Muscle layer of duodenum (tissue), 2 donors: ENCODE measurements at regions not wholly inside any gene's neighbourhood (a gene's known extent, or its start where the extent isn't known, plus 50 kb on each side); places are given as distances from the start of the nearest gene placed in this dataset.

ENCODE experiments used
- H3K27ac ChIP-seq: one replicate; pipeline ENCODE4 v1.7.0; 2013; ENCODE audit warnings: mild to moderate bottlenecking, low read length
- H3K27me3 ChIP-seq: one replicate; pipeline ENCODE4 v1.7.0; 2013; ENCODE audit warnings: low read depth, mild to moderate bottlenecking, control low read depth, low read length
- H3K36me3 ChIP-seq, 2 donors: one replicate each; pipeline ENCODE4 v1.7.0; 2013; ENCODE audit warnings: low read length in 2 of 2, control low read depth in 1 of 2, mild to moderate bottlenecking in 1 of 2; ENCODE audit not compliant: insufficient read depth in 2 of 2, control insufficient read depth in 1 of 2
- H3K4me1 ChIP-seq, 2 donors: one replicate each; pipeline ENCODE4 v1.7.0; 2013; ENCODE audit warnings: low read length in 2 of 2, mild to moderate bottlenecking in 2 of 2, control low read depth in 1 of 2, moderate library complexity in 1 of 2; ENCODE audit not compliant: insufficient read depth in 2 of 2, control insufficient read depth in 1 of 2
- H3K4me3 ChIP-seq, 2 donors: one replicate each; pipeline ENCODE4 v1.7.0; 2013; ENCODE audit warnings: low read length in 2 of 2, low read depth in 1 of 2, mild to moderate bottlenecking in 1 of 2
- H3K9me3 ChIP-seq, 2 donors: one replicate each; pipeline ENCODE4 v1.7.0; 2013; ENCODE audit warnings: low read length in 2 of 2, control low read depth in 1 of 2, mild to moderate bottlenecking in 1 of 2; ENCODE audit not compliant: control insufficient read depth in 1 of 2
- donor health status: healthy.

- Histone ChIP-seq H3K27ac (no peak overlapping the region), H3K27me3 (no peaks in the 10 kb centered on the region), H3K9me3 (no peaks in the 10 kb centered on the region), H3K4me3 (no peak overlapping the region), H3K36me3 (no peaks in the 10 kb centered on the region), H3K4me1 (no peaks in the 10 kb centered on the region)
These were observed 435.6 kb downstream of the FAT4 start for GRCh38 chr4:125750399-125750798.

- no peak overlapping the region for H3K27ac ChIP-seq
- no peaks in the 10 kb centered on the region for H3K4me1 ChIP-seq
- no peak overlapping the region for H3K4me3 ChIP-seq
- H3K36me3 ChIP-seq, result no peaks in the 10 kb centered on the region
- H3K27me3 ChIP-seq, result no peaks in the 10 kb centered on the region
- H3K9me3 ChIP-seq, result no peaks in the 10 kb centered on the region
These were observed 436.2 kb downstream of the FAT4 start for GRCh38 chr4:125750828-125751466.

- Histone ChIP-seq H3K4me1 (peaks cover 0 to 5% of the 10 kb centered on the region in 2 donors), H3K4me3 (no peak overlapping the region)
These were observed 443.7 kb downstream of the FAT4 start for GRCh38 chr4:125758438-125758837.

GRCh38 chr4:125760201-125760819 is 445.6 kb downstream of the FAT4 start:
- Histone ChIP-seq H3K4me3 (no peak overlapping the region), H3K27ac (no peak overlapping the region), H3K27me3 (no peaks in the 10 kb centered on the region), H3K4me1 (peaks cover 0 to 5% of the 10 kb centered on the region in 2 donors), H3K36me3 (no peaks in the 10 kb centered on the region), H3K9me3 (no peaks in the 10 kb centered on the region)

More at GRCh38 chr4:125758438-125758837, 443.7 kb downstream of the FAT4 start:
- Histone ChIP-seq H3K36me3 (no peaks in the 10 kb centered on the region), H3K9me3 (no peaks in the 10 kb centered on the region), H3K27me3 (no peaks in the 10 kb centered on the region), H3K27ac (no peak overlapping the region)

- Histone ChIP-seq H3K27ac (no peak overlapping the region), H3K9me3 (no peaks in the 10 kb centered on the region), H3K27me3 (no peaks in the 10 kb centered on the region), H3K4me3 (no peak overlapping the region), H3K36me3 (no peaks in the 10 kb centered on the region), H3K4me1 (peaks cover 0 to 5% of the 10 kb centered on the region in 2 donors)
These were observed 446.2 kb downstream of the FAT4 start for GRCh38 chr4:125760956-125761355.

GRCh38 chr4:125762537-125762936 is 447.8 kb downstream of the FAT4 start:
- Histone ChIP-seq H3K4me3 (no peak overlapping the region), H3K4me1 (peaks cover 0 to 5% of the 10 kb centered on the region in 2 donors), H3K9me3 (no peaks in the 10 kb centered on the region), H3K27me3 (no peaks in the 10 kb centered on the region), H3K36me3 (no peaks in the 10 kb centered on the region), H3K27ac (no peak overlapping the region)

- H3K36me3 ChIP-seq, result no peaks in the 10 kb centered on the region
- no peaks in the 10 kb centered on the region for H3K9me3 ChIP-seq
- no peak overlapping the region for H3K27ac ChIP-seq
- no peaks in the 10 kb centered on the region for H3K4me1 ChIP-seq
- H3K4me3 ChIP-seq, result no peak overlapping the region
- no peaks in the 10 kb centered on the region for H3K27me3 ChIP-seq
These were observed 451.2 kb downstream of the FAT4 start for GRCh38 chr4:125765941-125766340.

- Histone ChIP-seq H3K4me3 (no peak overlapping the region), H3K9me3 (no peaks in the 10 kb centered on the region), H3K36me3 (no peaks in the 10 kb centered on the region), H3K27ac (no peak overlapping the region), H3K4me1 (no peaks in the 10 kb centered on the region), H3K27me3 (no peaks in the 10 kb centered on the region)
These were observed 456.2 kb downstream of the FAT4 start for GRCh38 chr4:125770814-125771398.

GRCh38 chr4:125772680-125773079 is 457.9 kb downstream of the FAT4 start:
- Histone ChIP-seq H3K27me3 (no peaks in the 10 kb centered on the region), H3K4me1 (no peaks in the 10 kb centered on the region), H3K36me3 (no peaks in the 10 kb centered on the region), H3K9me3 (no peaks in the 10 kb centered on the region), H3K4me3 (no peak overlapping the region), H3K27ac (no peak overlapping the region)

- H3K9me3 ChIP-seq, result no peaks in the 10 kb centered on the region
- H3K27me3 ChIP-seq, result no peaks in the 10 kb centered on the region
- no peaks in the 10 kb centered on the region for H3K36me3 ChIP-seq
- H3K4me3 ChIP-seq, result no peak overlapping the region
- no peaks in the 10 kb centered on the region for H3K4me1 ChIP-seq
- no peak overlapping the region for H3K27ac ChIP-seq
These were observed 458.7 kb downstream of the FAT4 start for GRCh38 chr4:125773502-125773901.

GRCh38 chr4:125773931-125774330 is 459.2 kb downstream of the FAT4 start:
- Histone ChIP-seq H3K27me3 (no peaks in the 10 kb centered on the region), H3K36me3 (no peaks in the 10 kb centered on the region), H3K9me3 (no peaks in the 10 kb centered on the region), H3K4me1 (no peaks in the 10 kb centered on the region), H3K27ac (no peak overlapping the region), H3K4me3 (no peak overlapping the region)
